M059J (cell line): ENCODE measurements at regions not wholly inside any gene's neighbourhood (a gene's known extent, or its start where the extent isn't known, plus 50 kb on each side); places are given as distances from the start of the nearest gene placed in this dataset.

ENCODE experiments used
- DNase-seq: peaks from one replicate; pipeline ENCODE4 v3.0.0-alpha.2; 2012; ENCODE audit warnings: low read depth

GRCh38 chr6:167513778-167514177 is 188.9 kb downstream of the TTLL2 start:
- no peak for DNase-seq

- DNase-seq: no peak
These were observed 189.6 kb downstream of the TTLL2 start for GRCh38 chr6:167514524-167514923.

- no peak for DNase-seq
These were observed 191.1 kb downstream of the TTLL2 start for GRCh38 chr6:167515873-167516507.

GRCh38 chr6:167517254-167517916 is 192.5 kb downstream of the TTLL2 start:
- no peak for DNase-seq

DNA sequence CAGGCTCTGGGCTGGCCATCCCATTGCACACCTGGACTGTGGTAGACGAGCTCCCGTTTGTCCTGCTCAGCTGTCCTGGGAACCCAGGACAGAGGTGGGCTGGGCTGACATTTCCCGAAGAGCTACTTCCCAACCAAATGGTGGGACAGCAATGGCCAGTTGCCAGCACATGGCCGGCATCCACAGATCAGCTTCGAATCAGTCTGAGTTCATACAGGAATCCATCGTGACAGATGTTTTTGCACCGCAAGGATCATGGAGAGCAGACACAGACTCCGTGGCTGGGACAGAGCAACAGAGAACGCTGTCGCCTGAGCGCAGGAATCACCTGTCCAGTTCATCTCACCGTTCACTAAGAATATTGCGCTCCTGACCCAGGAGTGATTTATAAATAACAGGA is 198.5 kb downstream of the TTLL2 start:
- no peak for DNase-seq

DNA sequence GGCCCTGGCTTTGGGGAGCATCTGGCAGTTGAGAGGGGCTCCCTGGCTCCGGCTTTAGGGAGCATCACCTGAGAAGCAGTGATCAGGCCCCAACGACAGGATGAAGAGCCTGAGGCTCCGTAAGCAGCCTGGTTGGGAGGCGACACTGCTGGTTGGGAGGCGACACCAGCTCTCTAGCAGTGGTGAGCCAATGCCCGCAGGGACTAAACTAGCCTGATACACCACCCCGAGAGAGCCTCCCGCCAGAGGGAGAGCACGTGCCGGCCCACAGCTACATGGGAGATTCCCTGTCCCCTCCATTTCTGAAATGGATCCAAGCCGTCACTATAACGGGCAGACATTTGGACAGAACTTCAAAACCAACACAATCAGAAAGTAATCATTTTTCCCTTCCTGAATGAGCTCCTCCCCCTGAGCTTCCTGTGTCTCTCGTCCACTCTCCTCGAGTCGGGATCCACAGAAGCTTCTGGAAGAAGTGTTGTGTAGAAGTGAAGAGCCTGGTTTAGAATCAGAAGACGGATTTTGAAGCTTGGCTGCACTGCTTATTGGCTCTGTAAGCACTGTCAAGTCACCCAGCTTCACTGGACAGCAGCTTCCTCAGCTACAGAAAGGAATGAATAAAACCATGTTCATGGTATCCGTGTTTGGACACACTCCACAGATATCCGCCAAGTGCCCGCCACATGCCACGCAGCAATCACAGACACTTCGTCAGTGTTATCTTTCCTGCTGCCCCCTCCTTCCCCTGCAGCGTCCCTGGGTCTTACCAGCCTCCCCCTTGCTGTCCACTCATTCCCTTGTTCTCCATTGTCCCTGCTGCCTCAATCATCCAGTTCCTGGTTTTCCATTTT is 199.6 kb downstream of the TTLL2 start:
- DNase-seq: no peak

- no peak for DNase-seq
These were observed 200.9 kb downstream of the TTLL2 start for GRCh38 chr6:167525774-167526173.

GRCh38 chr6:167526465-167527368 is 201.8 kb downstream of the TTLL2 start:
- DNase-seq: no peak

- DNase-seq: no peak
These were observed 203.4 kb downstream of the TTLL2 start for GRCh38 chr6:167528239-167528638.

DNA sequence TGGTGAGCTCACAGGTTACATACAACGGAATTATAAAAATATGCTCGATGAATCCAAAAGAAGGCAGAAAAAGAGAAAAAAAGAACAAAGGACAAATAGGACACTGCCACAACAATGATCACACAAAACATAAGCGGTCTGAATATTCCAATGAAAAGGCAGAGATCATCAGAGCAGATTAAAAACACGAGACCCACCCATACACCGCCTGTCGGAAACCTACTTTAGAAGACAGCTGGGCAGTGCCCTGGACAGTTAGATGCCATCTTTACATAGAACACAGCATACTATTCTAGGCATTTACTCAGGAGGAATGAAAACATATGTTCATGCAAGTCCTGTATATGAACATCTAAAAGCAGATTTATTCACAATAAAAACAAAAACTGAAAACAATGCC is 204.1 kb downstream of the TTLL2 start:
- no peak for DNase-seq

DNA sequence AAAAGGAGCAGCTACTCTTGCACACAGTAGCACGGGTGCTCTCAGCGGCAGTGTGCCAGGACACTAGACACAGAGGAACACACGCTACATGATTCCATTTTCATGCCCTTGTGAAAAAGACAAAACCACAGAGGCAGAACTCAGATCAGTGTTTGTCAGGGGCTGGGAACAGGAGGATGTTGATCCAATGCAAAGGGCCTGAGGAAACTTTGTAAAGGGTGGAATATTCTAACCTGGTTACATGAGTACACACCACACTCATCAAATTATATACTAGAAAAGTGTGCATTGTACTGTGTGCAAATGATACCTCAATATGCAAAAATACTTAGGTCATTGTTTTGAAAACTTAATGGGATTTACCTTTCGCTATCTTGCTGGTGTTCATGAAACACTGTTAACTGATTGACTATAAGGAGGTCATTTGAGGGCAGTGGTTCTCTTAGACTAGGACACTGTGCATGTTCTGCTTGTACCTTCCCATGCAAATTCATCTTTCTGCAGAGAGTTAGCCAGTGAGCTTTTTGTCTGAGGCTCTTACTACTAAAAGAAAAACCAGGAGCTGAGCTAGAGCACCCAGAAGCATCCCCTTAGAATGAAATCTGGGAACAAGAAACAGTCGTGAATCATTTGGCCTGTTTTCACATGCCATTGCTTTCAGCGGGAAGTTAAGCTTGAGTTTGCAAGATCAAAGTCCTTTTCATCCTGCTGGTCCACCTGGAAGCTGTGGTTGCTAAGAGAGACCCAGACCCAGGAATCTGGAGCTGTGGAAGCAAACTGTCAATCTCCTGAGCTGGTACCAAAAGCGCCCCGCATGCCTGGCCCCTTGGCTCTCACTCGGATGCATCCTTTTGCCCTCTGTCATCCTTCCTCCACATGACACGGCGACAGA is 204.8 kb downstream of the TTLL2 start:
- no peak for DNase-seq

- DNase-seq: no peak
These were observed 206.1 kb downstream of the TTLL2 start for GRCh38 chr6:167530951-167531350.

GRCh38 chr6:167532410-167533288 is 207.8 kb downstream of the TTLL2 start:
- no peak for DNase-seq

GRCh38 chr6:167533851-167534250 is 209.0 kb downstream of the TTLL2 start:
- no peak for DNase-seq

DNA sequence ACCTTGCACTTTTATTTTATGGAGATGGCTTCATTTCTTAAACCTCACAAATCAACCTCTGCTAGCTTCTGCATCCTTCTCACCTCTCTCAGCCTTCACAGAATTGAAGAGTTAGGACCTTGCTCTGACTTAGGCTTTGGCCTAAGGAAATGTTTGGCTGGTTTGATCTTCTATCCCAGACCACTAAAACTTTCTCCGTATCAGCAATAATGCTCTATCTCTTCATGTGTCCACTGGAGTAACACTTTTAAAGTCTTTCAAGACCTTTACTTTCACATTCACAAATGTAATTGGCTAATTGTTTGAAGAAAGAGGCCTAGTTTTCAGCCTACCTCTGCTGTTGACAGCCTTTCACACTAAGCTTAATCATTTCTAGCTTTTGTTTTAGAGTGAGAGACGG is 212.9 kb downstream of the TTLL2 start:
- DNase-seq: no peak

- DNase-seq: no peak
These were observed 213.9 kb downstream of the TTLL2 start for GRCh38 chr6:167538746-167539145.

DNA sequence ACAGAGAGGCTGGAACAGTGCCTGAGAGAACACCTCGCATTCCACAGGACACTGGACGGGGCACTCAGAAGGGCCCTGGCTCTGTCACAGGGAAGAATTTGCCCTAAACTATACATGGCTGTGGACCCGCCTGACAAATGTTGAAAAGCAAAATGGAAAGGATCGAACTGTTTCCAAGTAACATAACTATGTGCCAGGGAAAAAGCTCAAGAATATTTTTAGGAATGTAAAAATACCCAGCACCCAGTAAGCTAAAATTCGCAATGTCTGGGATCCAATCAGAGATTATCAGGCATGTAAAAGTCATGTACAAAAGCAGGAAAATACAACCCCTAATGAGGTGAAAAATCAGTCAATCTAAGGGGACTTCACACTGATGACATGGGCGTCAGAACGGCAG is 215.9 kb downstream of the TTLL2 start:
- no peak for DNase-seq

DNA sequence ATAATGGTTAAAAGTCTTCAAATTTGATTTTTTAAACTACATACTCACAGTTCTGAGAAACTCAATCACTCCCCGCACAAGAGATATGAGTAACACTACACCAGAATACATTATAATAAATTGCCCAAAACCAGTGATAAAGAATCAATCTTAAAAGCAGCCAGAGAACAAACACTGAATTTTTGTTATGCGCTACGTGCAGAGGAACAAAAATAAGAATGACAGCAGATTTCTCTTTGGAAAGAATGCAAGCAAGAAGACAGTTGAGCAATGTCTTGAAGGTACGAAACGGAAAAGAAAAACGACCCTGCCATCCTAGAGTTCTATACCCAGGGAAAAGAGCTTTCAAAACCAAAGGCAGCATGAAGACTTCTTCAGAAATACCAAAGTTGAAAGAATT is 216.7 kb downstream of the TTLL2 start:
- DNase-seq: no peak

GRCh38 chr6:167543602-167544497 is 219.0 kb downstream of the TTLL2 start:
- no peak for DNase-seq
